Bronchial epithelial cell (primary cell): ENCODE measurements at regions not wholly inside any gene's neighbourhood (a gene's known extent, or its start where the extent isn't known, plus 50 kb on each side); places are given as distances from the start of the nearest gene placed in this dataset.
A peak's percentile ranks its signal among the peaks of the same experiment; 100 is the strongest.

Experiments used
- DNase-seq: peaks from one replicate; pipeline ENCODE4 v3.0.0-alpha.2; 2010; ENCODE audit warnings: low read depth
- FAIRE-seq: peaks from 2 replicates; lab custom pipeline; 2011; peaks lifted over from hg19 to GRCh38; lab: Jason Lieb, UNC
- H3K27me3 ChIP-seq: 2 replicates; pipeline ENCODE4 v1.5.1; 2011; ENCODE audit warnings: low read length; ENCODE audit not compliant: control insufficient read depth, insufficient read depth
- H3K36me3 ChIP-seq: 2 replicates; pipeline ENCODE4 v1.5.1; 2011; ENCODE audit warnings: low read length; ENCODE audit not compliant: control insufficient read depth, insufficient read depth
- H3K4me3 ChIP-seq: 2 replicates; pipeline ENCODE4 v1.5.1; 2011; ENCODE audit warnings: mild to moderate bottlenecking, low read depth, low read length, control low read depth
- TF ChIP-seq, protein P1 (sequence below): IDR thresholded peaks from 2 replicates; pipeline ENCODE4 v1.5.1; 2011; ENCODE audit warnings: mild to moderate bottlenecking, moderate library complexity, low read length, control low read depth, inconsistent platforms; ENCODE audit not compliant: insufficient read depth, severe bottlenecking

DNA sequence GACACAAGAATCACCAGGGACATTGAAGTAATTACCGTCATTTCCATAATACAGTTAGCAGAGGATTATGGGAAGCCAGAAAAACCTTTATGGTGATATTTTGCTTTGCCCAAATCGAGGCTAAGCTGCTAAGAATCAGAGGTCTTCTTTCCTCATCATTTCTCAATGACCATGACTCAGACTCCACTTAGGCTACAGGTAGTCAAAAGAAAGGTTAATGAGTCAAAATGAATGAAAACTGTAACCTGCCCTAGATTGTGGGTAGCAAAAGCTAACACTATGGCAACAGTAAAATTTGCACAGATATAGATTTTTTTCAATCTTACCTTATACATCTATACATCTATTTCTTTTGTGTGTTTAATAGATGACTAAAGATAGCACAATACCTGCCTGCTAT lies 185.8 kb downstream of the CARTPT start:
- DNase-seq, result peak; percentile 80
- no peak for FAIRE-seq
- H3K36me3 ChIP-seq, result no peaks in the 10 kb centered on the region
- TF ChIP-seq, protein P1, sequence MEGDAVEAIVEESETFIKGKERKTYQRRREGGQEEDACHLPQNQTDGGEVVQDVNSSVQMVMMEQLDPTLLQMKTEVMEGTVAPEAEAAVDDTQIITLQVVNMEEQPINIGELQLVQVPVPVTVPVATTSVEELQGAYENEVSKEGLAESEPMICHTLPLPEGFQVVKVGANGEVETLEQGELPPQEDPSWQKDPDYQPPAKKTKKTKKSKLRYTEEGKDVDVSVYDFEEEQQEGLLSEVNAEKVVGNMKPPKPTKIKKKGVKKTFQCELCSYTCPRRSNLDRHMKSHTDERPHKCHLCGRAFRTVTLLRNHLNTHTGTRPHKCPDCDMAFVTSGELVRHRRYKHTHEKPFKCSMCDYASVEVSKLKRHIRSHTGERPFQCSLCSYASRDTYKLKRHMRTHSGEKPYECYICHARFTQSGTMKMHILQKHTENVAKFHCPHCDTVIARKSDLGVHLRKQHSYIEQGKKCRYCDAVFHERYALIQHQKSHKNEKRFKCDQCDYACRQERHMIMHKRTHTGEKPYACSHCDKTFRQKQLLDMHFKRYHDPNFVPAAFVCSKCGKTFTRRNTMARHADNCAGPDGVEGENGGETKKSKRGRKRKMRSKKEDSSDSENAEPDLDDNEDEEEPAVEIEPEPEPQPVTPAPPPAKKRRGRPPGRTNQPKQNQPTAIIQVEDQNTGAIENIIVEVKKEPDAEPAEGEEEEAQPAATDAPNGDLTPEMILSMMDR, result no peak
- H3K4me3 ChIP-seq, result no peak overlapping the region
- H3K27me3 ChIP-seq, result no peaks in the 10 kb centered on the region

DNA sequence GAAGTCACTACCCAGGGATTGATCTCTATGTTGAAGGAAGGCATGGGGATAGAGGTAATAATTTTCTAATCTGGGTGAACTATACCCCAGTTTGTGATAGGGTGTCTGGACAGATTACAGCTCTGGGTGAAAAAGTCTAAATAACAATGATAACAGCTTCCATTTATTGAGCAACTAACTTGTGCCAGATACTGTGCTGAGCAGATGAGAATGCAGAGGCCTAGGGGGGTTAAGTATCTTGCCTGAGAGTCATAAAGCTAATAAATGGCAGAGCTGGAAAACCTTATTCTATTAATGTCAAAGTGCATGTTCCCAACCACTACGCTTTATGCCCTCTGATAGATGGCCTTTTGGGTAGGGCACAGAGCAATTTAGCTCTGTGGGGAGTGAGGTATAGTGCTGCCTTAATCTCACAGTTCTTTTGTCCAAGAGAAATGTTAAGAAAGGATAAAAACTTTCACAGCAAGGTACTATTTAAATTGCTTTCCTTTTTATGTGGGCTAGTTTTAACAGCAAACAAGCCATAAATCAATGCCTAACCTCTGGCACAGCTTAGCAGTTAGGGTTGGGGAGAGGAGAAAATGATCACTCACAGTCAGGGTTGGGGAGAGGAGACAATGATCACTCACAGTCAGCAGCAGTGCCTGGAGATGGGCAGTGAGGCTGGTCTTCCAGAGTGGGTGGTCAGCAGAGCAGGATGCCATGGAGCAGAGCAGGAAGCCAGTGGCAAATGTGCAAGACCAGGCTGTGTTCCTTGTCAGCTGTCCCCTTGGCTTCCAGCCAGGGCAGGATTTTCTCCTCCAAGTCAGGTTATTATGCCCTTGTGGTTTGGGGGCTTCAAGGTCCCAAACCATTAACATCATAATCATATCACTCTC lies 187.0 kb downstream of the CARTPT start:
- Histone ChIP-seq H3K27me3 (no peaks in the 10 kb centered on the region), H3K4me3 (no peak overlapping the region), H3K36me3 (no peaks in the 10 kb centered on the region)
- TF ChIP-seq, protein P1, result no peak
- no peak for DNase-seq
- FAIRE-seq, result peak; percentile 86

DNA sequence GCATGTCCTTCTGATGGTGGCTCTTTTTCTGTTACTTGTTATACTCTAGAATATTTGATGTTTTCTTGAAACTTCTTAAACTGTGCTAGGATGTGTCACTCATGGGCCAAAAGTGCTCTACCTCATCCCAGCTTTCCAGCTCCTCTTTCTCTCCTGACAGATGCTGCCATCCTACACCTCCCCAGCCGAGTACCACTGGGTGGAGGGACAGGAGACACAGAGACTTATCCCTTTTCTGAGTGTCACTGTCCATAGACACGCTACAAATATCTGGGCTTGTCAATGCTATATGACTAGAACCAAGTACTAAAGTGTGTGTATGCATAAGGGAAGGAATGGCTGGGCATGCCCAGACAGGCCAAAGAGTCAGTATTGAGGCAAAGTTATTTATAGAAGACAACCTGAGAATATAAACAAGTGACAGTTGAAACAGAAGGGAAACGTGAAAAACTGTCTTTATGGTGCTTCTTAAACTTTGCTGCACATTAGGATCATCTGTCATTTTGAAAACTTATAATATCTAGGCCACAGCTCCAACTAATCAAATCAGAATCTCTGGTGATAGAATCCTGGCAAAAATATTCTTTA lies 188.0 kb downstream of the CARTPT start:
- FAIRE-seq, result no peak
- peak; percentile 85 for DNase-seq
- H3K36me3 ChIP-seq, result no peaks in the 10 kb centered on the region
- H3K27me3 ChIP-seq, result no peaks in the 10 kb centered on the region
- TF ChIP-seq, protein P1, result no peak
- H3K4me3 ChIP-seq, result no peak overlapping the region

DNA sequence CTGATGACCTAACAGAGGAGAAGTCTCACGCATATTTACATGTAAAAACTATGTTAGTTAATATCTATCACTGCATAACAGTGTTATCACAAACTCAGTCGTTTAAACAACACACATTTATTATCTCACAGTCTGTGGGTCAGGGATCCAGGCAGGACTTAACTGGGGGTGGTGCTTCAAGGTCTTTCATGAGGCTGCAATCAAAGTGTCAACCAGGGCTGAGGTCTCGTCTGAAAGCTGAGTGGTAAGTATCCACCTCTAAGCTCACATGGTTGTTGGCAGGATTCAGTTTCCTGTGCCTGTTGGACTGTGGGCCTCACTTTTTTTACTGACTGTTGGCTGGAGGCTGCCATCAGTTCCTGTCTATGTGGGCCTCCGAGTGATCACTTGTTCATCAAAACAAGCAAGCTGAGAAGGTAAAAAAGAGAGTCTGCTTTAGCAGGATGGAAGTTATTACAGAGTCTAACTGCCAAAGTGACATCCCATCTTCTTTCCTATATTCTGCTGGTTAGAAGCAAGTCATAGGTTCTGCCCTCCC lies 188.6 kb downstream of the CARTPT start:
- TF ChIP-seq, protein P1, result no peak
- no peaks in the 10 kb centered on the region for H3K27me3 ChIP-seq
- no peak for FAIRE-seq
- H3K36me3 ChIP-seq, result no peaks in the 10 kb centered on the region
- no peak for DNase-seq
- H3K4me3 ChIP-seq, result no peak overlapping the region

GRCh38 chr5:71910741-71911140 lies 191.7 kb downstream of the CARTPT start:
- no peak for FAIRE-seq
- DNase-seq, result no peak
- Histone ChIP-seq H3K4me3 (no peak overlapping the region), H3K27me3 (no peaks in the 10 kb centered on the region), H3K36me3 (no peaks in the 10 kb centered on the region)
- TF ChIP-seq, protein P1, result no peak
